Transverse colon (tissue), 4 donors: ENCODE measurements at regions not wholly inside any gene's neighbourhood (a gene's known extent, or its start where the extent isn't known, plus 50 kb on each side); places are given as distances from the start of the nearest gene placed in this dataset.

ENCODE experiments used
- DNase-seq: peaks from one replicate; pipeline ENCODE4 v3.0.0-alpha.2; 2019
- H3K27ac ChIP-seq, 4 donors: fragments of 200-600 bp; sonication (generic); 2 replicates each; pipeline ENCODE4 v1.5.1; 2016 to 2018; ENCODE audit warnings: inconsistent platforms in 4 of 4
- H3K27me3 ChIP-seq: fragments of 200-600 bp; sonication (generic); 2 replicates; pipeline ENCODE4 v1.5.1; 2017; ENCODE audit warnings: inconsistent platforms
- H3K36me3 ChIP-seq, 4 donors: fragments of 200-600 bp; sonication (generic); 2 replicates each; pipeline ENCODE4 v1.5.1; 2017 to 2019; ENCODE audit warnings: inconsistent platforms in 4 of 4
- H3K4me1 ChIP-seq, 4 donors: fragments of 200-600 bp; sonication (generic); 2 replicates each; pipeline ENCODE4 v1.5.1; 2017 to 2020; ENCODE audit warnings: inconsistent platforms in 4 of 4
- H3K4me3 ChIP-seq, 4 donors: fragments of 200-600 bp; sonication (generic); 1 replicate in 1 of 4; 2 replicates in 3 of 4; pipeline versions ENCODE4 v1.5.1 to v1.6.1; 2017 to 2019; ENCODE audit warnings: inconsistent platforms in 4 of 4
- H3K9me3 ChIP-seq, 2 donors: fragments of 200-600 bp; sonication (generic); 2 replicates each; pipeline ENCODE4 v1.5.1; 2017 to 2019; ENCODE audit warnings: inconsistent platforms in 2 of 2
- CTCF ChIP-seq, 5 experiments: fragments of 200-600 bp in 3 of 5; fragments of 450-650 bp in 2 of 5; sonication (generic) in 3 of 5; IDR thresholded peaks; 1 replicate in 2 of 5; 2 replicates in 3 of 5; pipeline ENCODE4 v1.5.1; 2016 to 2017; ENCODE audit warnings: antibody characterized with exemption in 5 of 5, inconsistent platforms in 3 of 5, mild to moderate bottlenecking in 2 of 5, moderate library complexity in 1 of 5
- EP300 ChIP-seq: sonication (generic); formaldehyde crosslinking; IDR thresholded peaks from one replicate; pipeline ENCODE4 v1.6.1; 2017; ENCODE audit warnings: antibody characterized with exemption, low read depth
- POLR2A ChIP-seq: fragments of 450-650 bp; IDR thresholded peaks from one replicate; pipeline ENCODE4 v1.6.1; 2016; ENCODE audit warnings: antibody characterized with exemption, mild to moderate bottlenecking, moderate library complexity
- POLR2AphosphoS5 ChIP-seq, 3 donors: sonication (generic); formaldehyde crosslinking; IDR thresholded peaks; one replicate each; pipeline ENCODE4 v1.6.1; 2016; ENCODE audit warnings: antibody characterized with exemption in 3 of 3
- WGBS, 2 donors: methylation state at CpG; one replicate each; pipeline ENCODE4 v1.1.5; 2018; ENCODE audit warnings: low coverage in 1 of 2; 5-methylcytosine and 5-hydroxymethylcytosine counted together
- in situ Hi-C, 4 donors: fragments of 200-750 bp; cut with MboI; loops; one replicate each; pipeline versions ENCODE4 v1.15.0 to v1.15.1; 2017; ENCODE audit warnings: low sequenced_read_pairs in 3 of 4, low pct_ligation_motif_present in 1 of 4, low pct_unique_long_range_greater_than_20kb in 1 of 4
- intact Hi-C: fragments of 100-400 bp; cut with DNase I; formaldehyde crosslinking; loops from one replicate; pipeline ENCODE4 v1.15.1; 2023; ENCODE audit warnings: low total_unique reads

- in situ Hi-C loops, result no loop called here
- H3K9me3 ChIP-seq, result no peaks in the 10 kb centered on the region
- DNase-seq, result no peak
- no peak overlapping the region for H3K4me3 ChIP-seq
- intact Hi-C loops, result no loop called here
- no peaks in the 10 kb centered on the region for H3K36me3 ChIP-seq
- 74 to 87% methylated on average over 5 to 6 of the region's 6 CpGs for WGBS, 2 donors
- no peaks in the 10 kb centered on the region for H3K4me1 ChIP-seq
- TF ChIP-seq EP300, result no peak
- TF ChIP-seq POLR2AphosphoS5 (IDR thresholded peaks at IDR 0.05), result no peak
- TF ChIP-seq CTCF (IDR thresholded peaks at IDR 0.05), result no peak
- no peak for TF ChIP-seq POLR2A
- no peaks in the 10 kb centered on the region for H3K27me3 ChIP-seq
- no peak overlapping the region for H3K27ac ChIP-seq
These were observed 337.6 kb downstream of the CDC14C start for GRCh38 chr7:49261928-49262327.

- in situ Hi-C loops, result no loop called here
- no peak for DNase-seq
- Histone ChIP-seq H3K9me3 (no peaks in the 10 kb centered on the region), H3K4me1 (no peaks in the 10 kb centered on the region), H3K4me3 (no peak overlapping the region), H3K27me3 (no peaks in the 10 kb centered on the region), H3K27ac (no peak overlapping the region), H3K36me3 (no peaks in the 10 kb centered on the region)
- 65% methylated on average over 3 of the region's 3 CpGs; no CpG with 5 or more reads in 1 of the 2 donors for WGBS, 2 donors
- intact Hi-C loops, result no loop called here
- TF ChIP-seq EP300, result no peak
- no peak for TF ChIP-seq CTCF (IDR thresholded peaks at IDR 0.05)
- TF ChIP-seq POLR2AphosphoS5 (IDR thresholded peaks at IDR 0.05), result no peak
These were observed 340.2 kb downstream of the CDC14C start for GRCh38 chr7:49264530-49264929.

GRCh38 chr7:49273897-49274296 is 349.6 kb downstream of the CDC14C start:
- Histone ChIP-seq H3K36me3 (no peaks in the 10 kb centered on the region), H3K27ac (no peak overlapping the region), H3K4me3 (no peak overlapping the region), H3K27me3 (no peaks in the 10 kb centered on the region), H3K4me1 (no peaks in the 10 kb centered on the region), H3K9me3 (no peaks in the 10 kb centered on the region)
- TF ChIP-seq CTCF (IDR thresholded peaks at IDR 0.05) (no peak), POLR2AphosphoS5 (IDR thresholded peaks at IDR 0.05) (no peak), POLR2A (no peak), EP300 (no peak)
- in situ Hi-C loops (no loop called here), intact Hi-C loops (no loop called here)
- 69% methylated on average over 1 of the region's 1 CpG; no CpG with 5 or more reads in 1 of the 2 donors for WGBS, 2 donors
- DNase-seq, result no peak

- in situ Hi-C loops (no loop called here), intact Hi-C loops (no loop called here)
- Histone ChIP-seq H3K27me3 (no peaks in the 10 kb centered on the region), H3K36me3 (no peaks in the 10 kb centered on the region), H3K9me3 (no peaks in the 10 kb centered on the region), H3K27ac (no peak overlapping the region), H3K4me3 (no peak overlapping the region), H3K4me1 (no peaks in the 10 kb centered on the region)
- no peak for TF ChIP-seq POLR2AphosphoS5 (IDR thresholded peaks at IDR 0.05)
- no peak for TF ChIP-seq CTCF (IDR thresholded peaks at IDR 0.05)
- TF ChIP-seq POLR2A, result no peak
- no peak for TF ChIP-seq EP300
- 44 to 53% methylated on average over 2 of the region's 2 CpGs for WGBS, 2 donors
- DNase-seq, result no peak
These were observed 355.5 kb downstream of the CDC14C start for GRCh38 chr7:49279891-49280290.
